ENCODE measurements at regions not wholly inside any gene's neighbourhood (a gene's known extent, or its start where the extent isn't known, plus 50 kb on each side); places are given as distances from the start of the nearest gene placed in this dataset.

DNA sequence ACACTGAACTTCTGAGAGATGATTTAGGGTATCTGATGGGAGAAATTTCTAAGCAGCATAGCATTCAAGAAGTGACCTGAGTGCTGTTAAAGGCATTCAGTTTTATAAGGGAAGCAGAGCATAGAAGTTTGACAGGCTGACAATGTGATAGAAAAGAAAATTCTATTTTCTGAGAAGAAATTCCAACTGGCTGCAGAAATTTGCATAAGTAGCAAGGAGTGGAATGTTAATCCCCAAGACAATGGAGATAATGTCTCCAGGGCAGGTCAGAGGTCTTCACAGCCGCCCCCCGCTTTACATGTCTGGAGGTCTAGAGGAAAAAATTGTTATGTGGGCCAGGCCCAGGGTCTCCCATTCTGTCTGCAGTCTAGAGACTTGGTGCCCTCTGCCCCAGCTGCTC is 1361.8 kb upstream of the EYS start:
- no peak for DNase-seq (ENCODE audit: low spot score)
- BruUV-seq (replicated peaks), result no TSS peak
- H3K4me1 ChIP-seq (ENCODE audit: insufficient read depth, low read length, poor library complexity, severe bottlenecking), result no peaks in the 10 kb centered on the region
- no peak for TF ChIP-seq EZH2 (IDR thresholded peaks at IDR 0.05; ENCODE audit: borderline replicate concordance, low read depth, low read length, poor library complexity, severe bottlenecking)
- TF ChIP-seq, protein P1, sequence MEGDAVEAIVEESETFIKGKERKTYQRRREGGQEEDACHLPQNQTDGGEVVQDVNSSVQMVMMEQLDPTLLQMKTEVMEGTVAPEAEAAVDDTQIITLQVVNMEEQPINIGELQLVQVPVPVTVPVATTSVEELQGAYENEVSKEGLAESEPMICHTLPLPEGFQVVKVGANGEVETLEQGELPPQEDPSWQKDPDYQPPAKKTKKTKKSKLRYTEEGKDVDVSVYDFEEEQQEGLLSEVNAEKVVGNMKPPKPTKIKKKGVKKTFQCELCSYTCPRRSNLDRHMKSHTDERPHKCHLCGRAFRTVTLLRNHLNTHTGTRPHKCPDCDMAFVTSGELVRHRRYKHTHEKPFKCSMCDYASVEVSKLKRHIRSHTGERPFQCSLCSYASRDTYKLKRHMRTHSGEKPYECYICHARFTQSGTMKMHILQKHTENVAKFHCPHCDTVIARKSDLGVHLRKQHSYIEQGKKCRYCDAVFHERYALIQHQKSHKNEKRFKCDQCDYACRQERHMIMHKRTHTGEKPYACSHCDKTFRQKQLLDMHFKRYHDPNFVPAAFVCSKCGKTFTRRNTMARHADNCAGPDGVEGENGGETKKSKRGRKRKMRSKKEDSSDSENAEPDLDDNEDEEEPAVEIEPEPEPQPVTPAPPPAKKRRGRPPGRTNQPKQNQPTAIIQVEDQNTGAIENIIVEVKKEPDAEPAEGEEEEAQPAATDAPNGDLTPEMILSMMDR (conservative IDR thresholded peaks at IDR 0.05; ENCODE audit: low read depth, low read length), result no peak
- no peak overlapping the region for H3K27ac ChIP-seq (ENCODE audit: low read depth, low read length, poor library complexity, severe bottlenecking)
- no peaks in the 10 kb centered on the region for H3K27me3 ChIP-seq (replicated peaks; ENCODE audit: insufficient read depth, low read depth, low read length, poor library complexity)
- intact Hi-C loops (cut with micrococcal nuclease; ENCODE audit: unreplicated experiment), result loop anchor here (10.0 kb wide), 3 partner anchors 176 to 1566 kb away; partner anchors contain the start of gene ADGRB3
- CTCF ChIA-PET, result no interaction called here
- H3K9me3 ChIP-seq (ENCODE audit: low read depth, low read length, poor library complexity, severe bottlenecking), result no peaks in the 10 kb centered on the region
- peaks cover 2% of the 10 kb centered on the region for H3K36me3 ChIP-seq (ENCODE audit: insufficient read depth, low read length, poor library complexity, severe bottlenecking)
- H3K4me3 ChIP-seq (ENCODE audit: low read depth, low read length, poor library complexity, severe bottlenecking), result no peak overlapping the region
- POLR2A ChIA-PET (ENCODE audit: low non-redundant PET), result no interaction called here

DNA sequence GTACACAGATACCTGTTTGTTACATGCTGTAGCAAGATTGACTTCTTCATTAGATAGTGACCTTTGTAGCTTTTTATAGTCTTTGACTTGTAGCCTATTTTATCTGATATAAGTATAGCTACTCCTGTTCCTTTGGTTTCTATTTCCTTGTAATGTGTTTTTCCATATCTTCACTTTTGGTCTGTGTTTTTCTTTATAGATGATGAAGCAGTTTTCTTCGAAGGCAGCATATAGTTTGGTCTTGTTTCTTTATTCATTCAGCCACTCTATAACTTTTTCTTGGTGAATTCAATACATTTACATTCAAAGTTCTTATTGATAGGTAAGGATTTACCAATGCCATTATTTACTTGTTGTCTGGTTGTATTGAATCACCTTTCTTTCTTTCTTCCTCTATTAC is 1357.3 kb upstream of the EYS start:
- no TSS peak for BruUV-seq (replicated peaks)
- Histone ChIP-seq H3K4me3 (ENCODE audit: low read depth, low read length, poor library complexity, severe bottlenecking) (no peak overlapping the region), H3K36me3 (ENCODE audit: insufficient read depth, low read length, poor library complexity, severe bottlenecking) (peaks cover 2% of the 10 kb centered on the region), H3K4me1 (ENCODE audit: insufficient read depth, low read length, poor library complexity, severe bottlenecking) (no peaks in the 10 kb centered on the region), H3K9me3 (ENCODE audit: low read depth, low read length, poor library complexity, severe bottlenecking) (no peaks in the 10 kb centered on the region), H3K27ac (ENCODE audit: low read depth, low read length, poor library complexity, severe bottlenecking) (no peak overlapping the region), H3K27me3 (replicated peaks; ENCODE audit: insufficient read depth, low read depth, low read length, poor library complexity) (no peaks in the 10 kb centered on the region)
- CTCF ChIA-PET, result no interaction called here
- no peak for DNase-seq (ENCODE audit: low spot score)
- POLR2A ChIA-PET (ENCODE audit: low non-redundant PET), result no interaction called here
- intact Hi-C loops (cut with micrococcal nuclease; ENCODE audit: unreplicated experiment), result loop anchor here (10.0 kb wide), 3 partner anchors 180 to 1570 kb away; partner anchors contain the start of gene ADGRB3
- TF ChIP-seq, protein P1 (conservative IDR thresholded peaks at IDR 0.05; ENCODE audit: low read depth, low read length), result no peak
- TF ChIP-seq EZH2 (IDR thresholded peaks at IDR 0.05; ENCODE audit: borderline replicate concordance, low read depth, low read length, poor library complexity, severe bottlenecking), result no peak

DNA sequence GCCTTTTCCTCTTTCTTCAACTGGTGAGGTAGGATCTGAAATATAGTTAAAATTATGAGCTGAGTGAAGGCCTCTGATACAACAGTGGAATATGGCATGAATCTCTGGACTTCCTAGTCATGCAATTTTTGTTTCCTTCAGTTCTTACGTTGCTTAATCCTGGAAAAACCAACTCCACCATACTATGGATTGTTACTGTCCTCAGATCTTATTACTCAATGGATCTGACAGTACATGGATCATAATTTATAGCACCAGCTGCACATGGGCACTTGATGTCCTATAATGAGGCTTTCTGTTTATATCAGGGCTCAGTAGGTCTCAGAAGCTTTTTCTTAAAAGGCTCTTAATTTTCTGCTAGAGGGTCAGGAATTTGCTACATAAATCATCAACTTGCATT is 1341.0 kb upstream of the EYS start:
- CTCF ChIA-PET, result no interaction called here

More for the DNA sequence above, 1341.0 kb upstream of the EYS start:
- Histone ChIP-seq H3K36me3 (ENCODE audit: insufficient read depth, low read length, poor library complexity, severe bottlenecking) (no peaks in the 10 kb centered on the region), H3K4me1 (ENCODE audit: insufficient read depth, low read length, poor library complexity, severe bottlenecking) (no peaks in the 10 kb centered on the region), H3K9me3 (ENCODE audit: low read depth, low read length, poor library complexity, severe bottlenecking) (no peaks in the 10 kb centered on the region), H3K27ac (ENCODE audit: low read depth, low read length, poor library complexity, severe bottlenecking) (no peak overlapping the region), H3K4me3 (ENCODE audit: low read depth, low read length, poor library complexity, severe bottlenecking) (no peak overlapping the region), H3K27me3 (replicated peaks; ENCODE audit: insufficient read depth, low read depth, low read length, poor library complexity) (no peaks in the 10 kb centered on the region)
- intact Hi-C loops (cut with micrococcal nuclease; ENCODE audit: unreplicated experiment), result no loop called here
- no TSS peak for BruUV-seq (replicated peaks)
- TF ChIP-seq, protein P1 (conservative IDR thresholded peaks at IDR 0.05; ENCODE audit: low read depth, low read length), result no peak
- no peak for TF ChIP-seq EZH2 (IDR thresholded peaks at IDR 0.05; ENCODE audit: borderline replicate concordance, low read depth, low read length, poor library complexity, severe bottlenecking)
- POLR2A ChIA-PET (ENCODE audit: low non-redundant PET), result no interaction called here
- DNase-seq (ENCODE audit: low spot score), result no peak

All from A673 (cell line).